OCI-LY3 (cell line): ENCODE measurements at regions not wholly inside any gene's neighbourhood (a gene's known extent, or its start where the extent isn't known, plus 50 kb on each side); places are given as distances from the start of the nearest gene placed in this dataset.

Experiments used
- H2AFZ ChIP-seq: fragments of 200-600, 300-600 bp; shearing (Covaris generic); 2 replicates; pipeline ENCODE4 v1.6.0; 2014; ENCODE audit warnings: antibody characterized with exemption, low read depth, low read length
- H3K27ac ChIP-seq: fragments of 200-600, 300-600 bp; sonication (generic); 2 replicates; pipeline ENCODE4 v1.5.1; 2014; ENCODE audit warnings: mild to moderate bottlenecking, low read length, moderate library complexity, mixed read lengths
- H3K27me3 ChIP-seq: fragments of 200-600, 300-600 bp; sonication (generic); 2 replicates; pipeline ENCODE4 v1.6.1; 2014; ENCODE audit warnings: low read depth, low read length, mixed read lengths
- H3K36me3 ChIP-seq: fragments of 200-600, 300-600 bp; sonication (generic); replicated peaks from 2 replicates; pipeline ENCODE3; 2014; ENCODE audit warnings: low read depth, low read length, mixed read lengths
- H3K4me1 ChIP-seq: fragments of 300-600, 200-600 bp; sonication (generic); 2 replicates; pipeline ENCODE4 v1.6.1; 2014; ENCODE audit warnings: low read length, mixed read lengths
- H3K4me2 ChIP-seq: fragments of 200-600, 300-600 bp; sonication (generic); 2 replicates; pipeline ENCODE4 v1.6.1; 2014; ENCODE audit warnings: low read length, mixed read lengths
- H3K4me3 ChIP-seq: fragments of 300-600, 200-600 bp; sonication (generic); 2 replicates; pipeline ENCODE4 v1.5.1; 2014; ENCODE audit warnings: antibody characterized with exemption, mild to moderate bottlenecking, low read length, moderate library complexity
- H3K79me2 ChIP-seq: fragments of 300-600, 200-600 bp; shearing (Covaris generic); 2 replicates; pipeline ENCODE4 v1.6.1; 2014; ENCODE audit warnings: mild to moderate bottlenecking, low read length, mixed read lengths
- H3K9ac ChIP-seq: fragments of 300-600, 200-600 bp; shearing (Covaris generic); 2 replicates; pipeline ENCODE4 v1.6.0; 2014; ENCODE audit warnings: mild to moderate bottlenecking, low read length, moderate library complexity
- H3K9me3 ChIP-seq: fragments of 200-600, 300-600 bp; shearing (Covaris generic); 2 replicates; pipeline ENCODE4 v1.6.1; 2014; ENCODE audit warnings: low read length, mixed read lengths; ENCODE audit not compliant: insufficient read depth
- H4K20me1 ChIP-seq: fragments of 200-600, 300-600 bp; sonication (generic); 2 replicates; pipeline ENCODE4 v1.6.1; 2016; ENCODE audit warnings: low read length, mixed read lengths; ENCODE audit not compliant: insufficient read depth
- EZH2phosphoT487 ChIP-seq: fragments of 200-600 bp; shearing (Covaris generic); IDR thresholded peaks from 2 replicates; pipeline ENCODE4 v1.6.1; 2018; ENCODE audit warnings: antibody characterized with exemption, mixed run types, low read depth
- TF ChIP-seq, protein P1 (sequence below): fragments of 200-600, 300-600 bp; sonication (generic); IDR thresholded peaks from 2 replicates; pipeline ENCODE4 v1.5.1; 2014; ENCODE audit warnings: antibody characterized with exemption, low read length, low read depth

- H4K20me1 ChIP-seq: no peaks in the 10 kb centered on the region
- TF ChIP-seq, protein P1, sequence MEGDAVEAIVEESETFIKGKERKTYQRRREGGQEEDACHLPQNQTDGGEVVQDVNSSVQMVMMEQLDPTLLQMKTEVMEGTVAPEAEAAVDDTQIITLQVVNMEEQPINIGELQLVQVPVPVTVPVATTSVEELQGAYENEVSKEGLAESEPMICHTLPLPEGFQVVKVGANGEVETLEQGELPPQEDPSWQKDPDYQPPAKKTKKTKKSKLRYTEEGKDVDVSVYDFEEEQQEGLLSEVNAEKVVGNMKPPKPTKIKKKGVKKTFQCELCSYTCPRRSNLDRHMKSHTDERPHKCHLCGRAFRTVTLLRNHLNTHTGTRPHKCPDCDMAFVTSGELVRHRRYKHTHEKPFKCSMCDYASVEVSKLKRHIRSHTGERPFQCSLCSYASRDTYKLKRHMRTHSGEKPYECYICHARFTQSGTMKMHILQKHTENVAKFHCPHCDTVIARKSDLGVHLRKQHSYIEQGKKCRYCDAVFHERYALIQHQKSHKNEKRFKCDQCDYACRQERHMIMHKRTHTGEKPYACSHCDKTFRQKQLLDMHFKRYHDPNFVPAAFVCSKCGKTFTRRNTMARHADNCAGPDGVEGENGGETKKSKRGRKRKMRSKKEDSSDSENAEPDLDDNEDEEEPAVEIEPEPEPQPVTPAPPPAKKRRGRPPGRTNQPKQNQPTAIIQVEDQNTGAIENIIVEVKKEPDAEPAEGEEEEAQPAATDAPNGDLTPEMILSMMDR: no peak
- no peak for TF ChIP-seq EZH2phosphoT487
- no peak overlapping the region for H3K27ac ChIP-seq
- no peak overlapping the region for H2AFZ ChIP-seq
- no peaks in the 10 kb centered on the region for H3K4me1 ChIP-seq
- no peaks in the 10 kb centered on the region for H3K36me3 ChIP-seq
- H3K27me3 ChIP-seq: peaks cover 3% of the 10 kb centered on the region; the same call in 1 of the 2 replicates
- no peaks in the 10 kb centered on the region for H3K9me3 ChIP-seq
- no peak overlapping the region for H3K4me2 ChIP-seq
- no peak overlapping the region for H3K4me3 ChIP-seq
- H3K9ac ChIP-seq: no peak overlapping the region
- no peaks in the 10 kb centered on the region for H3K79me2 ChIP-seq
Measured at GRCh38 chr5:167730656-167731055, 560.8 kb upstream of the WWC1 start.

DNA sequence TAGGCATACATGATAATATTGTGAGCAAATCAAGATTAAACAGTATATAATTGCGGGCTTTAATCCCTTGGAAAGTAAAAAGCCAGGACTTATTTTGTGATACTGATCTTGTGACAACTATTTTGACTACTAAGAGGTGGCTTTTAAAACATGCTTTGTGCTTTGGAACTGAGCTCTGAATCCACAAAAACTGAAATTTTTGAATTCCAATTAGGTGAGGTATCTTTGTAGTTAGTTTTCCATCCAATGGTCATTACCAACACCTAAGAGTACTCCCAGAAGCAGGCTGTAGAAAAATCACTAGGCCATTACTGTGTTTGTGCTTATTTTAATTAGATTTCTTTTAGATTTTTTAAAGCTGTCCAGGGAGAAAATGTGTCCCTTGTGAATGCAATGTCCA is 559.5 kb upstream of the WWC1 start:
- H3K27ac ChIP-seq: no peak overlapping the region
- no peaks in the 10 kb centered on the region for H3K36me3 ChIP-seq
- H3K9me3 ChIP-seq: no peaks in the 10 kb centered on the region
- no peak overlapping the region for H3K9ac ChIP-seq
- H3K4me2 ChIP-seq: no peak overlapping the region
- H3K4me1 ChIP-seq: no peaks in the 10 kb centered on the region
- no peaks in the 10 kb centered on the region for H4K20me1 ChIP-seq
- no peak for TF ChIP-seq EZH2phosphoT487
- TF ChIP-seq, protein P1: no peak
- H3K79me2 ChIP-seq: no peaks in the 10 kb centered on the region
- no peak overlapping the region for H2AFZ ChIP-seq
- H3K27me3 ChIP-seq: peaks cover 3% of the 10 kb centered on the region; the same call in 1 of the 2 replicates
- no peak overlapping the region for H3K4me3 ChIP-seq

- H3K4me1 ChIP-seq: no peaks in the 10 kb centered on the region
- H3K36me3 ChIP-seq: no peaks in the 10 kb centered on the region
- no peaks in the 10 kb centered on the region for H3K9me3 ChIP-seq
- no peak overlapping the region for H3K4me3 ChIP-seq
- H3K27ac ChIP-seq: no peak overlapping the region
- no peaks in the 10 kb centered on the region for H4K20me1 ChIP-seq
- no peak overlapping the region for H3K9ac ChIP-seq
- TF ChIP-seq EZH2phosphoT487: no peak
- TF ChIP-seq, protein P1: no peak
- no peak overlapping the region for H2AFZ ChIP-seq
- H3K27me3 ChIP-seq: peaks cover 3% of the 10 kb centered on the region; the same call in 1 of the 2 replicates
- no peak overlapping the region for H3K4me2 ChIP-seq
- H3K79me2 ChIP-seq: no peaks in the 10 kb centered on the region
Measured at GRCh38 chr5:167732499-167732898, 558.9 kb upstream of the WWC1 start.

DNA sequence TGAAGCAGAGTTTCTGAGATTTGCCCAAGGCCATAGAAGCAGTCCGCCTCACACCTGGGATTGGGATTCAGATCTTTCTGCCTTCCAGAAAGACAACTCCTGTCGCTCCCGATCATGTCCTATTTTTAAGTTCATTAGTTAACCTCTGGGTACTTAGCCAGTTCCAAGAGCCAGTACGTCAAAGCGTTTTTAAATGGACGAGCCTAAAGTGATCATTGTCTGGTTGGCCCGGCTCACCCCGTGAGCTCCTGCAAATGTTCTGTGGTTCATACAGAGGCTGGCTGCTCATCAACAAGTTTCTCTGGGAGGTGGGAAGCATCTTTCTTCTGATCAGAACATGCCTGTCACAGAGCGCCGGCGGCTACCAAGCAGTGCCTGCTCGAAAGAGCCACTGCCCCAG is 554.5 kb upstream of the WWC1 start:
- Histone ChIP-seq H3K79me2 (no peaks in the 10 kb centered on the region), H3K36me3 (no peaks in the 10 kb centered on the region), H2AFZ (no peak overlapping the region), H3K27me3 (no peaks in the 10 kb centered on the region), H3K27ac (no peak overlapping the region), H3K4me3 (no peak overlapping the region), H4K20me1 (no peaks in the 10 kb centered on the region), H3K4me2 (no peak overlapping the region), H3K9ac (no peak overlapping the region), H3K4me1 (no peaks in the 10 kb centered on the region), H3K9me3 (no peaks in the 10 kb centered on the region)
- no peak for TF ChIP-seq EZH2phosphoT487
- TF ChIP-seq, protein P1: no peak
